ENCODE measurements at regions not wholly inside any gene's neighbourhood (a gene's known extent, or its start where the extent isn't known, plus 50 kb on each side); places are given as distances from the start of the nearest gene placed in this dataset.

DNA sequence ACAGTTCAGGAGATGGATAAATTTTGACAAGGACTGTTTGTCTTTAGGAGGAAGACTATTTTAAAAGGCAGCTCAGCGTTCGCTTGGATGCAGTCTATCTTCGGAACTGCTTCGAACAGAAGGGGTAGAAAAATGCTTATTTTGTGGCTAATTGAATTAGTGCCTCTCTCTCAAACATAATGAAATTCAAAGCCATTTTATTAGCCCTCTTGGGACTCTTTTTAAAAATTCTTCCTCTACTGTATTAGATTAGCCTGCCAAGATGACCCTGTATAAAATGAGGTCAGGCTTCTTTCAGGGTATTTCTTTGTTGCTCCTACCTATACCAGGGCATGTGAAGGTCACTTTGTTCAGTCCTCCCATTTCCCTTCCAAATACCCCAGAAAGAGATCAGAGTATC is 379.2 kb upstream of the NFE2L3 start:
- H3K36me3 Mint-ChIP-seq (ENCODE audit: low read depth): no peaks in the 10 kb centered on the region
- H3K27me3 Mint-ChIP-seq: no peaks in the 10 kb centered on the region
- intact Hi-C loops (cut with micrococcal nuclease): no loop called here
- H3K4me1 Mint-ChIP-seq (ENCODE audit: low read depth): no peaks in the 10 kb centered on the region
- H3K27ac Mint-ChIP-seq: no peak overlapping the region
- no peaks in the 10 kb centered on the region for H3K9me3 Mint-ChIP-seq
- no peak overlapping the region for H3K4me3 Mint-ChIP-seq

DNA sequence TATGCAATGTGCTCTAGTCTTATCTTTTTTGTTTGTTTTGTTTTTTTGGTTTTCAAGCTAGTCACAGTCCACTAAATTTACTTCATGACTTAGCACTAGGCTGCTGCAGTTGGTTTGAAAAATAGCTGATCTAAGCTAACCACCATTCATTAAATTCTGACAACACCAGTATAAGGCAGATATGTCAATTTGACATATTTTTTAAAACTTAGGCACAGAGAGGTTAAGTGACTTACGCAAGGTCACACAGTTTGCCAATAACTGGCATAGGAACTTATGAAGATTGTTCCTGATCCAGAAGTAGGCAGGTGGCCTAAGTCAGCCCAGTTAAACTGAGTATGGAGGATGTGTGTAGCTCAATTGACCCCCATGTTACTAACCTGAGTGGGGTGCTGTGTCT is 377.3 kb upstream of the NFE2L3 start:
- no peak overlapping the region for H3K27ac Mint-ChIP-seq
- no peaks in the 10 kb centered on the region for H3K27me3 Mint-ChIP-seq
- H3K4me3 Mint-ChIP-seq: no peak overlapping the region
- intact Hi-C loops (cut with micrococcal nuclease): no loop called here
- no peaks in the 10 kb centered on the region for H3K9me3 Mint-ChIP-seq
- H3K4me1 Mint-ChIP-seq (ENCODE audit: low read depth): no peaks in the 10 kb centered on the region
- no peaks in the 10 kb centered on the region for H3K36me3 Mint-ChIP-seq (ENCODE audit: low read depth)

DNA sequence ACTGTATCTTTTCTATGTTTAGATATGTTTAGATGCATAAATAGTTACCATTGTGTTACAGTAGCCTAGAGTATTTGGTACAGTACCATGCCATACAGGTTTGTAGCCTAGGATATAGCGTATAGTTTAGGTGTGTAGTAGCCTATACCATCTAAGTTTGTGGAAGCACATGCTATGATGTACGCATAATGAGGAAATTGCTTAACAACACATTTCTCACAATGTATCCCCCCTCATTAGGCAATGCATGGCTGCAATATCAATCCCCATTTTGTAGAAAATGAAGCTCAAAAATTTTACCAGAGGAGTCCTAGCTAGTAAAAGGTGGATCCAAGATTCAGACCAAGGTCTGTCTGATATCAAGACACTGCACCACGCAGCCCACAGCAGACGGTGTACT is 376.4 kb upstream of the NFE2L3 start:
- no peak overlapping the region for H3K27ac Mint-ChIP-seq
- no peaks in the 10 kb centered on the region for H3K27me3 Mint-ChIP-seq
- intact Hi-C loops (cut with micrococcal nuclease): no loop called here
- no peak overlapping the region for H3K4me3 Mint-ChIP-seq
- no peaks in the 10 kb centered on the region for H3K9me3 Mint-ChIP-seq
- H3K36me3 Mint-ChIP-seq (ENCODE audit: low read depth): no peaks in the 10 kb centered on the region
- no peaks in the 10 kb centered on the region for H3K4me1 Mint-ChIP-seq (ENCODE audit: low read depth)

DNA sequence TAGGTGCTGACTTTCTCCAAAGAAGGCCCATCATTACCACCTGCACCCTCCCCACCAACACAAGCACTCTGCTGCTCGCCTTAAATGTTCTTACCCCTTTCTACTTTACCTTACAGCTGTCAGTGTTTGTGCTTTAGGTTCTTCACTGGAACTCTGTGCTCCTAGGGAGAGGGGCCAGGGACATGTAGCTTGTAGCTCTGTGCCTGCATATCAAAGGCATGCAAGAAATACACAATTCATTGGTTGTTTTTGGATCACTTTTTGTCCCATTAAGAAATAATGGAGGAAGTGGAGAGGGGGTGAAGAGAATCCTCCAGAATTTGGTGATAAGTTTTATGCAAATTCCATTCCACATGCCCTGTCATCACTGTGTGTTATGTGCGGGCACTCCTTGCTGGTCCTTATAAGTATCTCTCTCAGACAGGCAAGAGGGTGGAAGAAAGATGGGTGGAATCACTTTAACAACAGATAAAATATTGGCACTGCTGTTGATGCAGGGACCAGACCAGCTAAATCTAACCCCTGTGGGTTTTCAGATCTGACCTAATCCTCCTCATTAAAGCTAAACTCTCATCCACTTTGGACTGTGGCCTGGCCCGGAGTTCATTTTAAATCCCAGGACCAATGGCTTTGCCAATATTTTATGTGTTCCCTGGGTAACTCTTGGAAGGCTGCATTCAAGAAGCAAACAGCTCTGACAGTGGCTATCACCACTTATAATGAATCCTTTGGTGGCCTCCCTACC is 375.8 kb upstream of the NFE2L3 start:
- intact Hi-C loops (cut with micrococcal nuclease): no loop called here

DNA sequence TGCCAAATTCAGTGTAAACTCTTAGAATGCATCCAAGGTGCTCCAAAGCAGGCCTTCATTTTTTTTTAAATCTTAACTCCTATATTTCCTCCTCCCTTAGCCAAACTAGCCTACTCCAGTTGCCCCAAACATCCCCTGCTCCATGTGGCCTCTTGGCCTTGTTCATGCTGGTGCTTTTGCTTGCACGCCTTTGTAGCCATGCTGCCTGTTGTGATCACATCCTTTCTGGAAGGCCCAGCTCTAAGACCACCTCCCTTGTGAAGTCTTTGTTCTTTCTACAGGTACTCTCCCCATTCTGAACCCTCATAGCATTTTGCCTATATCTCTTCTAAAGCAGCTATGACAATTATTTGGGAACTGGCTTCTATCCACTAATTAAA is 375.3 kb upstream of the NFE2L3 start:
- H3K27me3 Mint-ChIP-seq: no peaks in the 10 kb centered on the region
- no peaks in the 10 kb centered on the region for H3K36me3 Mint-ChIP-seq (ENCODE audit: low read depth)
- H3K4me3 Mint-ChIP-seq: no peak overlapping the region
- H3K4me1 Mint-ChIP-seq (ENCODE audit: low read depth): no peaks in the 10 kb centered on the region
- H3K9me3 Mint-ChIP-seq: no peaks in the 10 kb centered on the region
- intact Hi-C loops (cut with micrococcal nuclease): no loop called here
- no peak overlapping the region for H3K27ac Mint-ChIP-seq

More for the DNA sequence above, 375.8 kb upstream of the NFE2L3 start:
- no peaks in the 10 kb centered on the region for H3K9me3 Mint-ChIP-seq
- no peaks in the 10 kb centered on the region for H3K4me1 Mint-ChIP-seq (ENCODE audit: low read depth)
- H3K4me3 Mint-ChIP-seq: no peak overlapping the region
- no peaks in the 10 kb centered on the region for H3K27me3 Mint-ChIP-seq
- H3K36me3 Mint-ChIP-seq (ENCODE audit: low read depth): no peaks in the 10 kb centered on the region
- no peak overlapping the region for H3K27ac Mint-ChIP-seq

DNA sequence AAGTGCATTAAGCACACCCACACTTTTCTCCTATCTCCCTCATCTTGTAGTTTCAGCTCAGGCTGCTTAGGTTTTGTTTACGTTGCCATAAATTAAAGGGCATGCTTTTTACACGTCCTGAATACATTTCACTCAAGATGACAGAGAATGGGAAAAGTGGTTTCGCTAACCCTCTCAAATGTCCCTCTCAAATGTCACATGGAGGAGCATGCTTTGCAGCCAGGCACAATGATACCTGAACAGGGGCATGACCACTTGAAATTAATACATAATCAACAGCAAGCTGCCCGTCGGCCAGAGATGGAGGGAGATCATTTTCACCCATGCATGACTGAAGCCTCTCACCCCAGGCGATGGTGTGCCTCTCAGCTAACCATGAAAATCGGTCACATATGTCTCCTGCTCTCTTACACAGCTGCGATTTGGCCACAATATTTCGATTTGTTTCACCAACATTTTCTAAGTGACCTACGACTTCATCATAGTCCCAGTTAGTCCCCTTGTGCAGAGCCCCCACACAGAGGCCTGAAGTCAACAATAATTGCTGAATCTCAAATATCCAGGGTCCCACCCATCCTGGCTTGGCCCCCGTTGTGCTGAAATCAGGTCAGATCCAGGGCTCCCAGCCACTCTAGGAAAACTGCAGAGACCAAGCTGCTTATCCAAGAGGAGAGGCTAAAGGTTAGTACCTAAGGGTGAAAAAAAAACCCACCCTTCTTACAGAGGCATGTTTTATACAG is 373.9 kb upstream of the NFE2L3 start:
- no peak overlapping the region for H3K27ac Mint-ChIP-seq
- no peak overlapping the region for H3K4me3 Mint-ChIP-seq
- no peaks in the 10 kb centered on the region for H3K27me3 Mint-ChIP-seq
- no peaks in the 10 kb centered on the region for H3K4me1 Mint-ChIP-seq (ENCODE audit: low read depth)
- intact Hi-C loops (cut with micrococcal nuclease): no loop called here
- H3K36me3 Mint-ChIP-seq (ENCODE audit: low read depth): no peaks in the 10 kb centered on the region
- no peaks in the 10 kb centered on the region for H3K9me3 Mint-ChIP-seq

DNA sequence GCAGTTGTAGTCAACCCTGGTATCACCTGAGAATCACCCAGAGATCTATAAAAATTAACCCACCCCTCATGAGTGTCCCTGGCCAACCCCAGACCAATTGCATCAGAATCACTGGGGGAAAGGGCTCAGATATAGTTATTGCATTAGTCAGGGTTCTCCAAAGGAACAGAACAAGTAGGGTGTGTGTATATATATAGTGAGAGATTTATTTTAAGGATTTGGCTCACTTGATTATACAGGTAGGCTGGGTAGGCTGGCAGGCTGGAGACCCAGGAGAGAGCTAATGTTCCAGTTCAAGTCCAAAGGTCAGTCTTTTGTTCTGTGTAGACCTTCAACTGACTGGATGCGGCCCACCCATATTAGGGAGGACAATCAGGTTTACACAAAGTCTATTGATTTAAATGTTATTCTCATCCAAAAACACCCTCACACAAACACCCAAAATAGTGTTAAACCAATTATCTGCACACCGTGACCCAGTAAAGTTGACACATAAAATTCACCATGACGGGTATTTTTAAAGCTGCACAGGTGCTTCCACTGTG is 372.9 kb upstream of the NFE2L3 start:
- Mint-ChIP-seq H3K36me3 (ENCODE audit: low read depth) (no peaks in the 10 kb centered on the region), H3K4me3 (no peak overlapping the region), H3K9me3 (no peaks in the 10 kb centered on the region), H3K27ac (no peak overlapping the region), H3K4me1 (ENCODE audit: low read depth) (no peaks in the 10 kb centered on the region), H3K27me3 (no peaks in the 10 kb centered on the region)
- intact Hi-C loops (cut with micrococcal nuclease): no loop called here

DNA sequence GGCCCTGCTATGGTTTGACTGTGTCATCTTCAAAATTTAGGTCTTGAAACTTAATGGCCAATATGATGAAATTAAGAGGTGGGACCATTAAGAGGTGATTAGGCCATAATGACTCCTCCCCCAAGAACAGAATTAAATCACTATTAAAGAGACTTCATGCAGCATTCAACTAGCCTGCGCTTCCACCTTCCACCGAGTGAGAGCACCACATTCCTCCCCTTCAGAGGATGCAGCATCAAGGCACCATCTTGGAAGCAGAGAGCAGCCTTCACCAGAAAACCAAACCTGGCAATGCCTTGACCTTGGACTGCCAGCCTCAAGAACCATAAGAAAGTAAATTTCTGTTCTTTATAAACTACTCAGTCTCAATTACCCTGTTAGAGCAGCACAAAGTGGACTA is 371.1 kb upstream of the NFE2L3 start:
- Mint-ChIP-seq H3K9me3 (no peaks in the 10 kb centered on the region), H3K4me3 (no peak overlapping the region), H3K4me1 (ENCODE audit: low read depth) (no peaks in the 10 kb centered on the region), H3K27ac (no peak overlapping the region), H3K27me3 (peaks cover 2% of the 10 kb centered on the region), H3K36me3 (ENCODE audit: low read depth) (no peaks in the 10 kb centered on the region)
- intact Hi-C loops (cut with micrococcal nuclease): no loop called here

DNA sequence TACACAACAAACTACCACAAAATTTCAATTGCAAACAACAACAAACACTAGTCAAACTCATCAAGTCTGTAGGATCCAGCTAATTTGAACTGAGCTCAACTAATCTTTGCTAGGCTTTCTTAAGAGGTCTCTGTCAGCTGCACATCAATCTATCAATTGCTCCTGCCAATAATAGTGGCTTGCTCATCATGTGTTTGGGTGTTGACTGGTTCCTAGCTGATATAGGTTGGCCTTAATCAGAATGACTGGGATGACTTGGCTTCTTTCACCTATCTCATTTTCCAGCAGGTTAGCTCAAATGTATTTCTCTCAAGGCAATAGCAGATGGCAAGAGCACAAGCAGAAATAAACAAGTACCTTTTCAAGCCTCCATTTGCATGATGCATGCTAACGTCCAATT is 370.3 kb upstream of the NFE2L3 start:
- Mint-ChIP-seq H3K36me3 (ENCODE audit: low read depth) (no peaks in the 10 kb centered on the region), H3K9me3 (no peaks in the 10 kb centered on the region), H3K4me1 (ENCODE audit: low read depth) (no peaks in the 10 kb centered on the region), H3K27me3 (peaks cover 3% of the 10 kb centered on the region), H3K4me3 (no peak overlapping the region), H3K27ac (no peak overlapping the region)
- intact Hi-C loops (cut with micrococcal nuclease): no loop called here

DNA sequence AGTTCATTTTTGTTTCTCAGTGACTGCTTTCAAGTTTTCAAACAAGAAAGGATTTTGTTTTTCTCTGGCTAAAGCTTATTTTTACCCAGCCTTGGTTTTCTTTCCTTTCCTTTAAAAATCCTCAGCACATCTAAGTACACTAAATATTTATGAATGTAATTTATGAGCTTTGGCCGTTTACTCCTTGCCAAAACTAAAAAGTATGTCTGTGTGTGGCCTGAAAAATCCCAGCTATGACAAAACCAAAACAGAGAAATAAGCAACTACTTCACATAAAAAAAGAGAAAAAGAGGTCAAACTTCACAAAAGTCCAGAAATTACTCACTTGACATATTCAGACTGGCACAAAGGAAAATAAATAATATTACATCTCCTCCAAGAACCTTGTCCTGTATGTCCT is 365.1 kb upstream of the NFE2L3 start:
- H3K4me1 Mint-ChIP-seq (ENCODE audit: low read depth): no peaks in the 10 kb centered on the region
- intact Hi-C loops (cut with micrococcal nuclease): no loop called here
- no peak overlapping the region for H3K27ac Mint-ChIP-seq
- H3K36me3 Mint-ChIP-seq (ENCODE audit: low read depth): no peaks in the 10 kb centered on the region
- H3K4me3 Mint-ChIP-seq: no peak overlapping the region
- H3K9me3 Mint-ChIP-seq: no peaks in the 10 kb centered on the region
- H3K27me3 Mint-ChIP-seq: peaks cover 6% of the 10 kb centered on the region

DNA sequence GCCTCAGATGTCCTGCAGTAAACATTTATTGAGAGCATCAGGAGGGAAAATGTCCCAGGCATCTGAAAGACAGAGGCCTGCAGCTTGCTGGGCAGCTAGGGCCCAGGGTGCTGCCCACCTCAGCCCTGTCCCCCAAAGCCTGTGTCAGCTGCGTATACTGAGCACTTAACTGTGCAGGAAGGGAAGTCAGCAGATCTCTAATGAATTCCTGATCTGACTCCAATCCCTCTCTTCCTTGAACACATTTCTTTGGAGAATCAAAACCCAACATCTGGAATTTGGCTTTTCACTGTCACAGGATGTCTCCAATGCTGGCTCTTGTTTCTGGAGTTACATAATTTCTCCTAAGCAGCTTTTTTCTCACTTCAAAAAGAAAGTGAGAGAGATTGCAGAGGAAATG is 364.7 kb upstream of the NFE2L3 start:
- Mint-ChIP-seq H3K27me3 (peaks cover 6% of the 10 kb centered on the region), H3K9me3 (peaks cover 2% of the 10 kb centered on the region), H3K4me1 (ENCODE audit: low read depth) (no peaks in the 10 kb centered on the region), H3K36me3 (ENCODE audit: low read depth) (no peaks in the 10 kb centered on the region), H3K4me3 (no peak overlapping the region), H3K27ac (no peak overlapping the region)
- intact Hi-C loops (cut with micrococcal nuclease): no loop called here

DNA sequence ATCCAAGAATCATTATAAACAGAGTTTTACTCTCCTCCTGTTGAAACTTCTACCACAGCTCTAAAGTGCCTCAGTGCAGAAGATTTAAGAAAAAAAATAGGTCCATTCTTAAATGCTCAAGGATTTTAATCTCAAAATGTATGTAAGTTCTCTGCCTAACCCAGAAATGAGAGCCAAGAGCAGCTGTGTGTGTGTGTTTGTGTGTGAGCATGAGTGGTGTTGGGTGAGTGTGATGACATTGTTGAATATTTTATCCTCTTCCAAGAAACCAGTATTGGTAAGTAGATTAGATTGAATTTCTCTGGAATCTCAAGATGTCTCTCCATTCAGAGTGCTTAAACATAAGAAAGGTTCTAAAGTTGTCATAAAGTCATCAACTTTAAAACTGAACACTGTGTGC is 363.6 kb upstream of the NFE2L3 start:
- H3K4me1 Mint-ChIP-seq (ENCODE audit: low read depth): no peaks in the 10 kb centered on the region
- H3K9me3 Mint-ChIP-seq: peaks cover 9% of the 10 kb centered on the region
- H3K27ac Mint-ChIP-seq: no peak overlapping the region
- intact Hi-C loops (cut with micrococcal nuclease): no loop called here
- H3K36me3 Mint-ChIP-seq (ENCODE audit: low read depth): no peaks in the 10 kb centered on the region
- no peak overlapping the region for H3K4me3 Mint-ChIP-seq
- peaks cover 6% of the 10 kb centered on the region for H3K27me3 Mint-ChIP-seq

DNA sequence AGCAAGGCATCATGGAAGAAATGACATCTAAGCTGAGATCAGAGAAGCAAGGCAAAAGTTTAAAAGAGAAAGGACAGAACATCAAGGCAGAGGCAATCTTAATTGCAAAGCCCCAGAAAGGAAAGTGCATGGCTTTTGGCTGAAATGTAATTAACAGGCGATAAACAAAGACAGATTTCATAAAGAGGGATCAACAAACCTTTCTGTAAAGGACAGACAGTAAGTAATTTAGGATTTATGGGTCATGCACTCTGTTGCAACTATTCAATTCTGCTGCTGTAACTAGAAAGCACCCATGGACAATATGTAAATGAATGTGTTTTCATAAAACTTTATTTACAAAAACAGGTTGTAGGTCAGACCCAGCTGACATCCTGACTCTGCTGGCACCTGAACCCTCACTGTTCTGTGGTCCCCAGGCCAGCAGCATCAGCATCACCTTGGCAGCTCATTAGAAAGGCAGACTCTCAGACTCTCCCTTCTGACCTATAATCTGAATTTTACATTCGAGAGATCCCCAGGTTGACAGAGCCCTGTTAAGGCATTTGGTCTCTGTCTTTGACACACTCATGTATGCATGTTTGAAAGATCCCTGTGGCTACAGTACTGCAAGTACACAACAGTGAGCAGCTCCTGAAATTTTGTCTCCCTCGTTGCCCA is 362.9 kb upstream of the NFE2L3 start:
- intact Hi-C loops (cut with micrococcal nuclease): no loop called here
- Mint-ChIP-seq H3K4me1 (ENCODE audit: low read depth) (no peaks in the 10 kb centered on the region), H3K4me3 (no peak overlapping the region), H3K9me3 (peaks cover 9% of the 10 kb centered on the region), H3K27me3 (peaks cover 6% of the 10 kb centered on the region), H3K27ac (no peak overlapping the region), H3K36me3 (ENCODE audit: low read depth) (no peaks in the 10 kb centered on the region)

Measured in dendritic cell treated with granulocyte-macrophage colony-stimulating factor and Interleukin-4, amounts not matched to agents 40 ng/mL and 50 ng/mL, for 4 days (primary cell).